ENCODE measurements at regions not wholly inside any gene's neighbourhood (a gene's known extent, or its start where the extent isn't known, plus 50 kb on each side); places are given as distances from the start of the nearest gene placed in this dataset.
"Not testable (repeated sequence)": the region's sequence is repeated elsewhere in the genome, so short reads cannot be mapped to it uniquely, and the experiment has no call there.

GRCh38 chr13:81283062-81283461 is 942.1 kb upstream of the SPRY2 start:
- Histone ChIP-seq H3K4me3 (ENCODE audit: low read length in 2 of 2) (no peak overlapping the region), H3K9me3 (ENCODE audit: control insufficient read depth in 2 of 2, low read length in 2 of 2) (no peaks in the 10 kb centered on the region)

GRCh38 chr13:81275666-81276258 is 934.8 kb upstream of the SPRY2 start:
- no peak overlapping the region for H3K27ac ChIP-seq (ENCODE audit: low read length)
- H3K36me3 ChIP-seq (ENCODE audit: control insufficient read depth in 2 of 2, insufficient read depth in 2 of 2, low read length in 2 of 2), result no peaks in the 10 kb centered on the region

More at GRCh38 chr13:81283062-81283461, 942.1 kb upstream of the SPRY2 start:
- no peaks in the 10 kb centered on the region for H3K4me1 ChIP-seq (ENCODE audit: control insufficient read depth, insufficient read depth, low read length)
- no peaks in the 10 kb centered on the region for H3K27me3 ChIP-seq (ENCODE audit: control insufficient read depth in 1 of 2, insufficient read depth in 2 of 2, low read length in 2 of 2)
- H3K36me3 ChIP-seq (ENCODE audit: control insufficient read depth in 2 of 2, insufficient read depth in 2 of 2, low read length in 2 of 2), result no peaks in the 10 kb centered on the region
- no peak overlapping the region for H3K27ac ChIP-seq (ENCODE audit: low read length)
- no peak overlapping the region for H3K9ac ChIP-seq (ENCODE audit: low read length in 2 of 2)

GRCh38 chr13:81247711-81248110 is 906.8 kb upstream of the SPRY2 start:
- H3K4me3 ChIP-seq (ENCODE audit: low read length in 2 of 2), result no peak overlapping the region
- no peaks in the 10 kb centered on the region for H3K36me3 ChIP-seq (ENCODE audit: control insufficient read depth in 2 of 2, insufficient read depth in 2 of 2, low read length in 2 of 2)
- H3K9me3 ChIP-seq (ENCODE audit: control insufficient read depth in 2 of 2, low read length in 2 of 2), result no peaks in the 10 kb centered on the region
- no peaks in the 10 kb centered on the region for H3K27me3 ChIP-seq (ENCODE audit: control insufficient read depth in 1 of 2, insufficient read depth in 2 of 2, low read length in 2 of 2)
- no peak overlapping the region for H3K9ac ChIP-seq (ENCODE audit: low read length in 2 of 2)
- no peaks in the 10 kb centered on the region for H3K4me1 ChIP-seq (ENCODE audit: control insufficient read depth, insufficient read depth, low read length)
- no peak overlapping the region for H3K27ac ChIP-seq (ENCODE audit: low read length)

More at GRCh38 chr13:81275666-81276258, 934.8 kb upstream of the SPRY2 start:
- Histone ChIP-seq H3K4me1 (ENCODE audit: control insufficient read depth, insufficient read depth, low read length) (no peaks in the 10 kb centered on the region), H3K9ac (ENCODE audit: low read length in 2 of 2) (no peak overlapping the region), H3K4me3 (ENCODE audit: low read length in 2 of 2) (no peak overlapping the region), H3K27me3 (ENCODE audit: control insufficient read depth in 1 of 2, insufficient read depth in 2 of 2, low read length in 2 of 2) (no peaks in the 10 kb centered on the region), H3K9me3 (ENCODE audit: control insufficient read depth in 2 of 2, low read length in 2 of 2) (peaks cover 2 to 5% of the 10 kb centered on the region in 2 donors)

GRCh38 chr13:81246556-81246955 is 905.6 kb upstream of the SPRY2 start:
- Histone ChIP-seq H3K4me3 (ENCODE audit: low read length in 2 of 2) (no peak overlapping the region), H3K27me3 (ENCODE audit: control insufficient read depth in 1 of 2, insufficient read depth in 2 of 2, low read length in 2 of 2) (no peaks in the 10 kb centered on the region), H3K4me1 (ENCODE audit: control insufficient read depth, insufficient read depth, low read length) (no peaks in the 10 kb centered on the region), H3K36me3 (ENCODE audit: control insufficient read depth in 2 of 2, insufficient read depth in 2 of 2, low read length in 2 of 2) (no peaks in the 10 kb centered on the region), H3K9ac (ENCODE audit: low read length in 2 of 2) (no peak overlapping the region), H3K27ac (ENCODE audit: low read length) (no peak overlapping the region), H3K9me3 (ENCODE audit: control insufficient read depth in 2 of 2, low read length in 2 of 2) (no peaks in the 10 kb centered on the region)

GRCh38 chr13:81244011-81244410 is 903.1 kb upstream of the SPRY2 start:
- H3K27me3 ChIP-seq (ENCODE audit: control insufficient read depth in 1 of 2, insufficient read depth in 2 of 2, low read length in 2 of 2), result no peaks in the 10 kb centered on the region
- H3K9ac ChIP-seq (ENCODE audit: low read length in 2 of 2), result no peak overlapping the region
- H3K36me3 ChIP-seq (ENCODE audit: control insufficient read depth in 2 of 2, insufficient read depth in 2 of 2, low read length in 2 of 2), result no peaks in the 10 kb centered on the region
- H3K27ac ChIP-seq (ENCODE audit: low read length), result no peak overlapping the region
- no peak overlapping the region for H3K4me3 ChIP-seq (ENCODE audit: low read length in 2 of 2)
- no peaks in the 10 kb centered on the region for H3K4me1 ChIP-seq (ENCODE audit: control insufficient read depth, insufficient read depth, low read length)
- H3K9me3 ChIP-seq (ENCODE audit: control insufficient read depth in 2 of 2, low read length in 2 of 2), result no peaks in the 10 kb centered on the region

- no peaks in the 10 kb centered on the region for H3K9me3 ChIP-seq (ENCODE audit: control insufficient read depth in 2 of 2, low read length in 2 of 2)
- no peak overlapping the region for H3K9ac ChIP-seq (ENCODE audit: low read length in 2 of 2)
- no peak overlapping the region for H3K27ac ChIP-seq (ENCODE audit: low read length)
- H3K4me3 ChIP-seq (ENCODE audit: low read length in 2 of 2), result no peak overlapping the region
- no peaks in the 10 kb centered on the region for H3K27me3 ChIP-seq (ENCODE audit: control insufficient read depth in 1 of 2, insufficient read depth in 2 of 2, low read length in 2 of 2)
- no peaks in the 10 kb centered on the region for H3K4me1 ChIP-seq (ENCODE audit: control insufficient read depth, insufficient read depth, low read length)
- H3K36me3 ChIP-seq (ENCODE audit: control insufficient read depth in 2 of 2, insufficient read depth in 2 of 2, low read length in 2 of 2), result no peaks in the 10 kb centered on the region
These were observed 889.5 kb upstream of the SPRY2 start for GRCh38 chr13:81230386-81230785.

- H3K27me3 ChIP-seq (ENCODE audit: control insufficient read depth in 1 of 2, insufficient read depth in 2 of 2, low read length in 2 of 2); H3K9ac ChIP-seq (ENCODE audit: low read length in 2 of 2); H3K36me3 ChIP-seq (ENCODE audit: control insufficient read depth in 2 of 2, insufficient read depth in 2 of 2, low read length in 2 of 2); H3K9me3 ChIP-seq (ENCODE audit: control insufficient read depth in 2 of 2, low read length in 2 of 2); H3K4me1 ChIP-seq (ENCODE audit: control insufficient read depth, insufficient read depth, low read length); H3K27ac ChIP-seq (ENCODE audit: low read length); H3K4me3 ChIP-seq (ENCODE audit: low read length in 2 of 2): not testable (repeated sequence)
These were observed 885.9 kb upstream of the SPRY2 start for GRCh38 chr13:81226830-81227229.

GRCh38 chr13:81224209-81224833 is 883.4 kb upstream of the SPRY2 start:
- Histone ChIP-seq H3K9me3 (ENCODE audit: control insufficient read depth in 2 of 2, low read length in 2 of 2) (no peaks in the 10 kb centered on the region), H3K27ac (ENCODE audit: low read length) (no peak overlapping the region), H3K4me3 (ENCODE audit: low read length in 2 of 2) (no peak overlapping the region), H3K4me1 (ENCODE audit: control insufficient read depth, insufficient read depth, low read length) (no peaks in the 10 kb centered on the region), H3K9ac (ENCODE audit: low read length in 2 of 2) (no peak overlapping the region), H3K36me3 (ENCODE audit: control insufficient read depth in 2 of 2, insufficient read depth in 2 of 2, low read length in 2 of 2) (no peaks in the 10 kb centered on the region), H3K27me3 (ENCODE audit: control insufficient read depth in 1 of 2, insufficient read depth in 2 of 2, low read length in 2 of 2) (no peaks in the 10 kb centered on the region)

- no peak overlapping the region for H3K27ac ChIP-seq (ENCODE audit: low read length)
- H3K9me3 ChIP-seq (ENCODE audit: control insufficient read depth in 2 of 2, low read length in 2 of 2), result no peaks in the 10 kb centered on the region
- no peak overlapping the region for H3K9ac ChIP-seq (ENCODE audit: low read length in 2 of 2)
These were observed 882.9 kb upstream of the SPRY2 start for GRCh38 chr13:81223778-81224177.

GRCh38 chr13:81211713-81212112 is 870.8 kb upstream of the SPRY2 start:
- H3K36me3 ChIP-seq (ENCODE audit: control insufficient read depth in 2 of 2, insufficient read depth in 2 of 2, low read length in 2 of 2), result no peaks in the 10 kb centered on the region
- H3K9ac ChIP-seq (ENCODE audit: low read length in 2 of 2), result no peak overlapping the region

More at GRCh38 chr13:81223778-81224177, 882.9 kb upstream of the SPRY2 start:
- no peak overlapping the region for H3K4me3 ChIP-seq (ENCODE audit: low read length in 2 of 2)
- no peaks in the 10 kb centered on the region for H3K27me3 ChIP-seq (ENCODE audit: control insufficient read depth in 1 of 2, insufficient read depth in 2 of 2, low read length in 2 of 2)
- no peaks in the 10 kb centered on the region for H3K4me1 ChIP-seq (ENCODE audit: control insufficient read depth, insufficient read depth, low read length)
- no peaks in the 10 kb centered on the region for H3K36me3 ChIP-seq (ENCODE audit: control insufficient read depth in 2 of 2, insufficient read depth in 2 of 2, low read length in 2 of 2)

GRCh38 chr13:81207636-81208035 is 866.7 kb upstream of the SPRY2 start:
- Histone ChIP-seq H3K9ac (ENCODE audit: low read length in 2 of 2) (no peak overlapping the region), H3K27ac (ENCODE audit: low read length) (no peak overlapping the region), H3K4me1 (ENCODE audit: control insufficient read depth, insufficient read depth, low read length) (no peaks in the 10 kb centered on the region), H3K36me3 (ENCODE audit: control insufficient read depth in 2 of 2, insufficient read depth in 2 of 2, low read length in 2 of 2) (no peaks in the 10 kb centered on the region), H3K9me3 (ENCODE audit: control insufficient read depth in 2 of 2, low read length in 2 of 2) (no peaks in the 10 kb centered on the region), H3K27me3 (ENCODE audit: control insufficient read depth in 1 of 2, insufficient read depth in 2 of 2, low read length in 2 of 2) (no peaks in the 10 kb centered on the region), H3K4me3 (ENCODE audit: low read length in 2 of 2) (no peak overlapping the region)

More at GRCh38 chr13:81211713-81212112, 870.8 kb upstream of the SPRY2 start:
- H3K27me3 ChIP-seq (ENCODE audit: control insufficient read depth in 1 of 2, insufficient read depth in 2 of 2, low read length in 2 of 2), result no peaks in the 10 kb centered on the region
- no peak overlapping the region for H3K4me3 ChIP-seq (ENCODE audit: low read length in 2 of 2)
- H3K27ac ChIP-seq (ENCODE audit: low read length), result no peak overlapping the region
- no peaks in the 10 kb centered on the region for H3K4me1 ChIP-seq (ENCODE audit: control insufficient read depth, insufficient read depth, low read length)
- no peaks in the 10 kb centered on the region for H3K9me3 ChIP-seq (ENCODE audit: control insufficient read depth in 2 of 2, low read length in 2 of 2)

Measured in stomach smooth muscle (tissue), 2 donors.